GM06990 (cell line): ENCODE measurements at regions not wholly inside any gene's neighbourhood (a gene's known extent, or its start where the extent isn't known, plus 50 kb on each side); places are given as distances from the start of the nearest gene placed in this dataset.

Source experiments
- DNase-seq: peaks from one replicate; pipeline ENCODE4 v3.0.0-alpha.2; 2011; ENCODE audit not compliant: insufficient read length; ENCODE audit errors: extremely low read depth
- H3K27me3 ChIP-seq: replicated peaks from 2 replicates; pipeline ENCODE4 v1.6.0; 2011; ENCODE audit warnings: low read length; ENCODE audit not compliant: control insufficient read depth, insufficient read depth
- H3K36me3 ChIP-seq: 2 replicates; pipeline ENCODE4 v1.5.1; 2011; ENCODE audit warnings: low read length; ENCODE audit not compliant: control insufficient read depth, insufficient read depth
- H3K4me3 ChIP-seq: replicated peaks from 2 replicates; pipeline ENCODE4 v1.5.1; 2011; ENCODE audit warnings: low read depth, mild to moderate bottlenecking, control low read depth, low read length
- CTCF ChIP-seq: IDR thresholded peaks from 2 replicates; pipeline ENCODE4 v1.5.1; 2011; ENCODE audit warnings: low read length, control low read depth, mild to moderate bottlenecking, inconsistent platforms; ENCODE audit not compliant: insufficient read depth, poor library complexity, severe bottlenecking

GRCh38 chr4:13938299-13938698 is 310.8 kb upstream of the BOD1L1 start:
- Histone ChIP-seq H3K27me3 (no peaks in the 10 kb centered on the region), H3K36me3 (no peaks in the 10 kb centered on the region), H3K4me3 (no peak overlapping the region)
- DNase-seq, result no peak
- TF ChIP-seq CTCF, result no peak

GRCh38 chr4:13940921-13941320 is 313.4 kb upstream of the BOD1L1 start:
- no peaks in the 10 kb centered on the region for H3K36me3 ChIP-seq
- no peak overlapping the region for H3K4me3 ChIP-seq
- H3K27me3 ChIP-seq, result no peaks in the 10 kb centered on the region
- no peak for DNase-seq
- no peak for TF ChIP-seq CTCF

- no peak for TF ChIP-seq CTCF
- no peaks in the 10 kb centered on the region for H3K27me3 ChIP-seq
- no peak for DNase-seq
These were observed 315.5 kb upstream of the BOD1L1 start for GRCh38 chr4:13942977-13943376.

GRCh38 chr4:13944095-13944511 is 316.6 kb upstream of the BOD1L1 start:
- DNase-seq, result no peak
- Histone ChIP-seq H3K4me3 (no peak overlapping the region), H3K36me3 (no peaks in the 10 kb centered on the region), H3K27me3 (no peaks in the 10 kb centered on the region)
- TF ChIP-seq CTCF, result no peak

More at GRCh38 chr4:13942977-13943376, 315.5 kb upstream of the BOD1L1 start:
- Histone ChIP-seq H3K4me3 (no peak overlapping the region), H3K36me3 (no peaks in the 10 kb centered on the region)

- no peaks in the 10 kb centered on the region for H3K27me3 ChIP-seq
- no peak for DNase-seq
- no peak overlapping the region for H3K4me3 ChIP-seq
- H3K36me3 ChIP-seq, result no peaks in the 10 kb centered on the region
- TF ChIP-seq CTCF, result no peak
These were observed 320.4 kb upstream of the BOD1L1 start for GRCh38 chr4:13947921-13948320.

GRCh38 chr4:13950491-13950890 is 323.0 kb upstream of the BOD1L1 start:
- H3K36me3 ChIP-seq, result no peaks in the 10 kb centered on the region
- DNase-seq, result no peak
- H3K27me3 ChIP-seq, result no peaks in the 10 kb centered on the region
- H3K4me3 ChIP-seq, result no peak overlapping the region
- TF ChIP-seq CTCF, result no peak
